HepG2 (cell line): ENCODE measurements at regions not wholly inside any gene's neighbourhood (a gene's known extent, or its start where the extent isn't known, plus 50 kb on each side); places are given as distances from the start of the nearest gene placed in this dataset.

Experiments
- ATF7 ChIP-seq, 2 experiments: fragments of 450-650 bp in 1 of 2; sonication (generic) in 1 of 2; formaldehyde crosslinking in 1 of 2; IDR thresholded peaks; 2 replicates each; pipeline versions ENCODE4 v1.4.0 to v1.6.1; 2016 to 2020; ENCODE audit warnings: antibody characterized with exemption in 1 of 2, mild to moderate bottlenecking in 1 of 2, missing genetic modification reagents in 1 of 2
- ETV5 ChIP-seq: IDR thresholded peaks from 2 replicates; pipeline ENCODE4 v1.6.1; 2018; ENCODE audit warnings: missing biosample characterization, missing genetic modification reagents, inconsistent platforms, borderline replicate concordance
- MEIS2 ChIP-seq: sonication (generic); formaldehyde crosslinking; IDR thresholded peaks from 2 replicates; pipeline ENCODE4 v1.9.0; 2021; ENCODE audit warnings: mild to moderate bottlenecking, missing genetic modification reagents
- PAWR ChIP-seq: sonication (generic); formaldehyde crosslinking; IDR thresholded peaks from 2 replicates; pipeline ENCODE4 v1.4.0; 2020; ENCODE audit warnings: missing genetic modification reagents, mild to moderate bottlenecking, borderline replicate concordance
- POLR2A ChIP-seq, 2 experiments: IDR thresholded peaks; 2 replicates each; pipeline ENCODE4 v1.6.1; 2011; ENCODE audit warnings: low read depth in 2 of 2, low read length in 2 of 2, mild to moderate bottlenecking in 1 of 2, moderate library complexity in 1 of 2; ENCODE audit not compliant: insufficient read depth in 1 of 2
- PRMT3 ChIP-seq: sonication (generic); formaldehyde crosslinking; IDR thresholded peaks from 2 replicates; pipeline ENCODE4 v1.8.1; 2022; ENCODE audit warnings: low read depth, mild to moderate bottlenecking, moderate library complexity, missing genetic modification reagents, borderline replicate concordance
- SP1 ChIP-seq, 2 experiments: fragments of 450-650 bp in 1 of 2; sonication (generic) in 1 of 2; formaldehyde crosslinking in 1 of 2; IDR thresholded peaks; 2 replicates each; pipeline versions ENCODE4 v1.4.0 to v1.6.1; 2016 to 2020; ENCODE audit warnings: missing genetic modification reagents in 1 of 2
- YY1 ChIP-seq: IDR thresholded peaks from 2 replicates; pipeline ENCODE4 v1.6.1; 2011; ENCODE audit warnings: low read length, low read depth, moderate library complexity, mild to moderate bottlenecking; ENCODE audit not compliant: insufficient read depth, insufficient replicate concordance
- TF ChIP-seq, protein P1 (sequence below): sonication (generic); formaldehyde crosslinking; IDR thresholded peaks from 2 replicates; pipeline ENCODE4 v1.5.0; 2020; ENCODE audit warnings: mild to moderate bottlenecking, missing genetic modification reagents, moderate library complexity
- TF ChIP-seq, protein P2 (sequence below): sonication (generic); formaldehyde crosslinking; IDR thresholded peaks from 2 replicates; pipeline ENCODE4 v1.5.1; 2020; ENCODE audit warnings: mild to moderate bottlenecking, missing genetic modification reagents, borderline replicate concordance
- TF ChIP-seq, protein P3 (sequence below): sonication (generic); formaldehyde crosslinking; conservative IDR thresholded peaks from 2 replicates; pipeline ENCODE4 v1.4.0; 2020; ENCODE audit warnings: missing genetic modification reagents
- TF ChIP-seq, protein P4 (sequence below): sonication (generic); formaldehyde crosslinking; IDR thresholded peaks from 2 replicates; pipeline ENCODE4 v1.4.0; 2020; ENCODE audit warnings: low read depth, missing genetic modification reagents

DNA sequence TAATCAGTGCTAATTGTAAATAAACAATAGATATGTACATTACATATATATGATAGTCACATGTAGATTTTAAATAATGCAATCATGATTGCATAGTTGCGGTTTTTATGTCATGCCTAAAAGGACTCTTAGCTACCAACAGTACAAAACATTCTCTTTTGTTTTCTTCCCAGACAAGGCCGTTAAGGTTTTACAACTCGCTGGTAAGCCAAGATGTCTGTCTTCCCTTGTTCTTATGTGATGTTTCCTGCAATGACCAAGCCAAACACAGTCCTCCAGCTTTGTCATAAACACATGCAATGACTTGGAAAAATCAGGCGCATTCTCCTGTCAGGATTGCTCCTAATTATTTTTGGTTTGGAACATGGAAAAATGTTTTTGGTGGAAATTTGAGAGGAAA, 192.3 kb upstream of the GLI3 start:
- TF ChIP-seq PRMT3 (CRISPR knock-in tag) (no peak), SP1 (IDR thresholded peaks at IDR 0.05) (no peak), SP1 (CRISPR knock-in tag; IDR thresholded peaks at IDR 0.05) (no peak), ETV5 (CRISPR knock-in tag) (no peak), PAWR (CRISPR knock-in tag) (no peak), ATF7 (IDR thresholded peaks at IDR 0.05) (no peak), ATF7 (CRISPR knock-in tag; IDR thresholded peaks at IDR 0.05) (no peak), YY1 (no peak), MEIS2 (no peak), POLR2A (IDR thresholded peaks at IDR 0.05; ENCODE audit: insufficient read depth in 1 of 2, low read depth in 2 of 2, low read length in 2 of 2) (no peak)
- TF ChIP-seq, protein P1, sequence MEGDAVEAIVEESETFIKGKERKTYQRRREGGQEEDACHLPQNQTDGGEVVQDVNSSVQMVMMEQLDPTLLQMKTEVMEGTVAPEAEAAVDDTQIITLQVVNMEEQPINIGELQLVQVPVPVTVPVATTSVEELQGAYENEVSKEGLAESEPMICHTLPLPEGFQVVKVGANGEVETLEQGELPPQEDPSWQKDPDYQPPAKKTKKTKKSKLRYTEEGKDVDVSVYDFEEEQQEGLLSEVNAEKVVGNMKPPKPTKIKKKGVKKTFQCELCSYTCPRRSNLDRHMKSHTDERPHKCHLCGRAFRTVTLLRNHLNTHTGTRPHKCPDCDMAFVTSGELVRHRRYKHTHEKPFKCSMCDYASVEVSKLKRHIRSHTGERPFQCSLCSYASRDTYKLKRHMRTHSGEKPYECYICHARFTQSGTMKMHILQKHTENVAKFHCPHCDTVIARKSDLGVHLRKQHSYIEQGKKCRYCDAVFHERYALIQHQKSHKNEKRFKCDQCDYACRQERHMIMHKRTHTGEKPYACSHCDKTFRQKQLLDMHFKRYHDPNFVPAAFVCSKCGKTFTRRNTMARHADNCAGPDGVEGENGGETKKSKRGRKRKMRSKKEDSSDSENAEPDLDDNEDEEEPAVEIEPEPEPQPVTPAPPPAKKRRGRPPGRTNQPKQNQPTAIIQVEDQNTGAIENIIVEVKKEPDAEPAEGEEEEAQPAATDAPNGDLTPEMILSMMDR = no peak
- TF ChIP-seq, protein P2, sequence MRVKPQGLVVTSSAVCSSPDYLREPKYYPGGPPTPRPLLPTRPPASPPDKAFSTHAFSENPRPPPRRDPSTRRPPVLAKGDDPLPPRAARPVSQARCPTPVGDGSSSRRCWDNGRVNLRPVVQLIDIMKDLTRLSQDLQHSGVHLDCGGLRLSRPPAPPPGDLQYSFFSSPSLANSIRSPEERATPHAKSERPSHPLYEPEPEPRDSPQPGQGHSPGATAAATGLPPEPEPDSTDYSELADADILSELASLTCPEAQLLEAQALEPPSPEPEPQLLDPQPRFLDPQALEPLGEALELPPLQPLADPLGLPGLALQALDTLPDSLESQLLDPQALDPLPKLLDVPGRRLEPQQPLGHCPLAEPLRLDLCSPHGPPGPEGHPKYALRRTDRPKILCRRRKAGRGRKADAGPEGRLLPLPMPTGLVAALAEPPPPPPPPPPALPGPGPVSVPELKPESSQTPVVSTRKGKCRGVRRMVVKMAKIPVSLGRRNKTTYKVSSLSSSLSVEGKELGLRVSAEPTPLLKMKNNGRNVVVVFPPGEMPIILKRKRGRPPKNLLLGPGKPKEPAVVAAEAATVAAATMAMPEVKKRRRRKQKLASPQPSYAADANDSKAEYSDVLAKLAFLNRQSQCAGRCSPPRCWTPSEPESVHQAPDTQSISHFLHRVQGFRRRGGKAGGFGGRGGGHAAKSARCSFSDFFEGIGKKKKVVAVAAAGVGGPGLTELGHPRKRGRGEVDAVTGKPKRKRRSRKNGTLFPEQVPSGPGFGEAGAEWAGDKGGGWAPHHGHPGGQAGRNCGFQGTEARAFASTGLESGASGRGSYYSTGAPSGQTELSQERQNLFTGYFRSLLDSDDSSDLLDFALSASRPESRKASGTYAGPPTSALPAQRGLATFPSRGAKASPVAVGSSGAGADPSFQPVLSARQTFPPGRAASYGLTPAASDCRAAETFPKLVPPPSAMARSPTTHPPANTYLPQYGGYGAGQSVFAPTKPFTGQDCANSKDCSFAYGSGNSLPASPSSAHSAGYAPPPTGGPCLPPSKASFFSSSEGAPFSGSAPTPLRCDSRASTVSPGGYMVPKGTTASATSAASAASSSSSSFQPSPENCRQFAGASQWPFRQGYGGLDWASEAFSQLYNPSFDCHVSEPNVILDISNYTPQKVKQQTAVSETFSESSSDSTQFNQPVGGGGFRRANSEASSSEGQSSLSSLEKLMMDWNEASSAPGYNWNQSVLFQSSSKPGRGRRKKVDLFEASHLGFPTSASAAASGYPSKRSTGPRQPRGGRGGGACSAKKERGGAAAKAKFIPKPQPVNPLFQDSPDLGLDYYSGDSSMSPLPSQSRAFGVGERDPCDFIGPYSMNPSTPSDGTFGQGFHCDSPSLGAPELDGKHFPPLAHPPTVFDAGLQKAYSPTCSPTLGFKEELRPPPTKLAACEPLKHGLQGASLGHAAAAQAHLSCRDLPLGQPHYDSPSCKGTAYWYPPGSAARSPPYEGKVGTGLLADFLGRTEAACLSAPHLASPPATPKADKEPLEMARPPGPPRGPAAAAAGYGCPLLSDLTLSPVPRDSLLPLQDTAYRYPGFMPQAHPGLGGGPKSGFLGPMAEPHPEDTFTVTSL = no peak
- TF ChIP-seq, protein P3, sequence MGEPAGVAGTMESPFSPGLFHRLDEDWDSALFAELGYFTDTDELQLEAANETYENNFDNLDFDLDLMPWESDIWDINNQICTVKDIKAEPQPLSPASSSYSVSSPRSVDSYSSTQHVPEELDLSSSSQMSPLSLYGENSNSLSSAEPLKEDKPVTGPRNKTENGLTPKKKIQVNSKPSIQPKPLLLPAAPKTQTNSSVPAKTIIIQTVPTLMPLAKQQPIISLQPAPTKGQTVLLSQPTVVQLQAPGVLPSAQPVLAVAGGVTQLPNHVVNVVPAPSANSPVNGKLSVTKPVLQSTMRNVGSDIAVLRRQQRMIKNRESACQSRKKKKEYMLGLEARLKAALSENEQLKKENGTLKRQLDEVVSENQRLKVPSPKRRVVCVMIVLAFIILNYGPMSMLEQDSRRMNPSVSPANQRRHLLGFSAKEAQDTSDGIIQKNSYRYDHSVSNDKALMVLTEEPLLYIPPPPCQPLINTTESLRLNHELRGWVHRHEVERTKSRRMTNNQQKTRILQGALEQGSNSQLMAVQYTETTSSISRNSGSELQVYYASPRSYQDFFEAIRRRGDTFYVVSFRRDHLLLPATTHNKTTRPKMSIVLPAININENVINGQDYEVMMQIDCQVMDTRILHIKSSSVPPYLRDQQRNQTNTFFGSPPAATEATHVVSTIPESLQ (CRISPR knock-in tag) = no peak
- TF ChIP-seq, protein P4, sequence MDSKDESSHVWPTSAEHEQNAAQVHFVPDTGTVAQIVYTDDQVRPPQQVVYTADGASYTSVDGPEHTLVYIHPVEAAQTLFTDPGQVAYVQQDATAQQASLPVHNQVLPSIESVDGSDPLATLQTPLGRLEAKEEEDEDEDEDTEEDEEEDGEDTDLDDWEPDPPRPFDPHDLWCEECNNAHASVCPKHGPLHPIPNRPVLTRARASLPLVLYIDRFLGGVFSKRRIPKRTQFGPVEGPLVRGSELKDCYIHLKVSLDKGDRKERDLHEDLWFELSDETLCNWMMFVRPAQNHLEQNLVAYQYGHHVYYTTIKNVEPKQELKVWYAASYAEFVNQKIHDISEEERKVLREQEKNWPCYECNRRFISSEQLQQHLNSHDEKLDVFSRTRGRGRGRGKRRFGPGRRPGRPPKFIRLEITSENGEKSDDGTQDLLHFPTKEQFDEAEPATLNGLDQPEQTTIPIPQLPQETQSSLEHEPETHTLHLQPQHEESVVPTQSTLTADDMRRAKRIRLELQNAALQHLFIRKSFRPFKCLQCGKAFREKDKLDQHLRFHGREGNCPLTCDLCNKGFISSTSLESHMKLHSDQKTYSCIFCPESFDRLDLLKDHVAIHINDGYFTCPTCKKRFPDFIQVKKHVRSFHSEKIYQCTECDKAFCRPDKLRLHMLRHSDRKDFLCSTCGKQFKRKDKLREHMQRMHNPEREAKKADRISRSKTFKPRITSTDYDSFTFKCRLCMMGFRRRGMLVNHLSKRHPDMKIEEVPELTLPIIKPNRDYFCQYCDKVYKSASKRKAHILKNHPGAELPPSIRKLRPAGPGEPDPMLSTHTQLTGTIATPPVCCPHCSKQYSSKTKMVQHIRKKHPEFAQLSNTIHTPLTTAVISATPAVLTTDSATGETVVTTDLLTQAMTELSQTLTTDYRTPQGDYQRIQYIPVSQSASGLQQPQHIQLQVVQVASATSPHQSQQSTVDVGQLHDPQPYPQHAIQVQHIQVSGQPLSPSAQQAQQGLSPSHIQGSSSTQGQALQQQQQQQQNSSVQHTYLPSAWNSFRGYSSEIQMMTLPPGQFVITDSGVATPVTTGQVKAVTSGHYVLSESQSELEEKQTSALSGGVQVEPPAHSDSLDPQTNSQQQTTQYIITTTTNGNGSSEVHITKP (CRISPR knock-in tag) = no peak
